ENCODE measurements at regions not wholly inside any gene's neighbourhood (a gene's known extent, or its start where the extent isn't known, plus 50 kb on each side); places are given as distances from the start of the nearest gene placed in this dataset.

DNA sequence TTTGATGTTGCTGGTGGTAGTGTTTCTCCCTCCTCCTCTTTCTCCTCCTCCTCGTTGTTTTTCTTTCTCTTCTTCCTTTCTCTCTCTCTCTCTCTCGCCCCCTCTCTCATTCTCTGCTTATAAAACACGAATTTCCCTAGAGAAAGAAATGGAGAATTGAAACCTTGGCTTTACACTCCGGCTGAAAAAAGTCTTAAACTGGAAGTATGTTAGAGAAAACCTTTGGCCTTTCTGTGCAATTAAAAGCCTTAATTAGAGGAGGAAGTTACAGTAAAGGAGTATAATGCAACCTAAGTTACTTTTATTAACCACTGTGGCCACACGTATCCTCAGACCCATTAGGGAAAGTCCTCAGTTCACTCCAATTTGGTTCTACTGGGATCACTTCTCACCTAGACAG lies 501.7 kb upstream of the SORCS1 start:
- no peaks in the 10 kb centered on the region for H3K27me3 ChIP-seq (ENCODE audit: insufficient read depth, low read length)
- peaks cover 4% of the 10 kb centered on the region; the same call in 1 of the 2 replicates for H3K4me1 ChIP-seq (ENCODE audit: insufficient read depth, low read length)
- H3K56ac ChIP-seq (ENCODE audit: insufficient read length, low read depth, low read length): no peak overlapping the region
- H3K4ac ChIP-seq (ENCODE audit: low read depth, low read length): no peak overlapping the region
- no peak overlapping the region for H3T11ph ChIP-seq (ENCODE audit: low read length)
- no peak overlapping the region for H2AFZ ChIP-seq (ENCODE audit: low read length)
- TF ChIP-seq, protein P1, sequence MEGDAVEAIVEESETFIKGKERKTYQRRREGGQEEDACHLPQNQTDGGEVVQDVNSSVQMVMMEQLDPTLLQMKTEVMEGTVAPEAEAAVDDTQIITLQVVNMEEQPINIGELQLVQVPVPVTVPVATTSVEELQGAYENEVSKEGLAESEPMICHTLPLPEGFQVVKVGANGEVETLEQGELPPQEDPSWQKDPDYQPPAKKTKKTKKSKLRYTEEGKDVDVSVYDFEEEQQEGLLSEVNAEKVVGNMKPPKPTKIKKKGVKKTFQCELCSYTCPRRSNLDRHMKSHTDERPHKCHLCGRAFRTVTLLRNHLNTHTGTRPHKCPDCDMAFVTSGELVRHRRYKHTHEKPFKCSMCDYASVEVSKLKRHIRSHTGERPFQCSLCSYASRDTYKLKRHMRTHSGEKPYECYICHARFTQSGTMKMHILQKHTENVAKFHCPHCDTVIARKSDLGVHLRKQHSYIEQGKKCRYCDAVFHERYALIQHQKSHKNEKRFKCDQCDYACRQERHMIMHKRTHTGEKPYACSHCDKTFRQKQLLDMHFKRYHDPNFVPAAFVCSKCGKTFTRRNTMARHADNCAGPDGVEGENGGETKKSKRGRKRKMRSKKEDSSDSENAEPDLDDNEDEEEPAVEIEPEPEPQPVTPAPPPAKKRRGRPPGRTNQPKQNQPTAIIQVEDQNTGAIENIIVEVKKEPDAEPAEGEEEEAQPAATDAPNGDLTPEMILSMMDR (conservative IDR thresholded peaks at IDR 0.05): no peak
- Mint-ChIP-seq H3K27ac (no peak overlapping the region), H3K4me1 (peaks cover 17 to 19% of the 10 kb centered on the region in 2 experiments), H3K27me3 (ENCODE audit: low read depth) (peaks cover 4% of the 10 kb centered on the region; the same call in 1 of the 2 replicates), H3K4me3 (no peak overlapping the region), H3K9me3 (peaks cover 14 to 25% of the 10 kb centered on the region in 2 experiments), H3K36me3 (ENCODE audit: insufficient read depth in 1 of 3, low read depth in 3 of 3) (peaks cover 3 to 17% (median 17%) of the 10 kb centered on the region in 3 experiments; a peak in 6 of 7 replicates)
- H3K9me3 ChIP-seq (ENCODE audit: control insufficient read depth, low read depth, low read length): no peaks in the 10 kb centered on the region
- WGBS (ENCODE audit: extremely low coverage, insufficient read length, low lambda C conversion rate): no CpG with 5 or more reads among the region's 5 CpGs
- no peak overlapping the region for H3K23ac ChIP-seq (ENCODE audit: insufficient read length, low read depth, low read length)
- no peak for DNase-seq
- no peak overlapping the region for H3K18ac ChIP-seq (ENCODE audit: insufficient read length, low read depth, low read length)
- no peak overlapping the region for H2AK5ac ChIP-seq (ENCODE audit: insufficient read length, low read length)
- no peak overlapping the region for H2BK120ac ChIP-seq (ENCODE audit: low read depth, low read length, poor library complexity, severe bottlenecking)
- no peaks in the 10 kb centered on the region for H3K79me1 ChIP-seq (ENCODE audit: insufficient read depth, low read depth, low read length, poor library complexity, severe bottlenecking)
- no peaks in the 10 kb centered on the region for H3K79me2 ChIP-seq (ENCODE audit: insufficient read depth, low read length)
- H3K27ac ChIP-seq (ENCODE audit: insufficient read length, low read depth, low read length): no peak overlapping the region
- no peak overlapping the region for H2BK15ac ChIP-seq (ENCODE audit: low read depth, low read length)
- no peaks in the 10 kb centered on the region for H4K20me1 ChIP-seq (ENCODE audit: control insufficient read depth, insufficient read depth, insufficient read length)
- H3K23me2 ChIP-seq (ENCODE audit: insufficient read length, low read depth, low read length, poor library complexity, severe bottlenecking): no peaks in the 10 kb centered on the region
- H3K4me2 ChIP-seq (ENCODE audit: insufficient read depth, insufficient read length, low read length): no peak overlapping the region
- no peak overlapping the region for H2BK5ac ChIP-seq (ENCODE audit: insufficient read length, low read length)
- H4K5ac ChIP-seq (ENCODE audit: insufficient read length, low read depth, low read length): no peak overlapping the region
- no peak overlapping the region for H2BK20ac ChIP-seq (ENCODE audit: low read depth, low read length, poor library complexity, severe bottlenecking)
- no peak overlapping the region for H4K8ac ChIP-seq (replicated peaks; ENCODE audit: insufficient read length, low read depth, low read length)
- H3K14ac ChIP-seq (ENCODE audit: insufficient read depth, low read length): no peak overlapping the region
- no peak overlapping the region for H2BK12ac ChIP-seq (ENCODE audit: insufficient read length, low read depth, low read length)
- H3K9ac ChIP-seq (ENCODE audit: extremely low read depth, insufficient read length, low read length): no peak overlapping the region
- no peak overlapping the region for H4K91ac ChIP-seq (ENCODE audit: insufficient read length, low read depth, low read length)

Measured in H9 (cell line).